ENCODE measurements at regions not wholly inside any gene's neighbourhood (a gene's known extent, or its start where the extent isn't known, plus 50 kb on each side); places are given as distances from the start of the nearest gene placed in this dataset.

GRCh38 chr12:114201794-114202193 lies 204.2 kb downstream of the TBX5 start:
- TF ChIP-seq CTCF (conservative IDR thresholded peaks at IDR 0.05) (no peak), ZFX (IDR thresholded peaks at IDR 0.05) (no peak)
